ELR (cell line): ENCODE measurements at regions not wholly inside any gene's neighbourhood (a gene's known extent, or its start where the extent isn't known, plus 50 kb on each side); places are given as distances from the start of the nearest gene placed in this dataset.
A peak's percentile ranks its signal among the peaks of the same experiment; 100 is the strongest.
"Not testable (repeated sequence)": the region's sequence is repeated elsewhere in the genome, so short reads cannot be mapped to it uniquely, and the experiment has no call there.

Experiments used
- DNase-seq: peaks from one replicate; pipeline ENCODE4 v3.0.0-alpha.2; 2015; ENCODE audit warnings: low read depth

- no peak for DNase-seq
Observed at GRCh38 chr14:23694949-23695663, 58.9 kb downstream of the DHRS2 start.

GRCh38 chr14:23695664-23695999, 59.5 kb downstream of the DHRS2 start:
- no peak for DNase-seq

GRCh38 chr14:23696701-23697239, 60.6 kb downstream of the DHRS2 start:
- DNase-seq = no peak

- no peak for DNase-seq
Observed at GRCh38 chr14:23697680-23698079, 61.5 kb downstream of the DHRS2 start.

- DNase-seq = no peak
Observed at GRCh38 chr14:23702656-23703426, 66.7 kb downstream of the DHRS2 start.

- DNase-seq = peak; percentile 44
Observed at GRCh38 chr14:23704890-23705289, 68.7 kb downstream of the DHRS2 start.

GRCh38 chr14:23707415-23707814, 71.3 kb downstream of the DHRS2 start:
- no peak for DNase-seq

GRCh38 chr14:23708343-23708742, 72.2 kb downstream of the DHRS2 start:
- no peak for DNase-seq

- DNase-seq = no peak
Observed at GRCh38 chr14:23709923-23710322, 73.8 kb downstream of the DHRS2 start.

- DNase-seq = no peak
Observed at GRCh38 chr14:23712287-23712686, 76.1 kb downstream of the DHRS2 start.

GRCh38 chr14:23719225-23719985, 83.2 kb downstream of the DHRS2 start:
- no peak for DNase-seq

- no peak for DNase-seq
Observed at GRCh38 chr14:23722675-23723074, 86.5 kb downstream of the DHRS2 start.

GRCh38 chr14:23723911-23724310, 87.7 kb downstream of the DHRS2 start:
- no peak for DNase-seq

GRCh38 chr14:23725528-23725927, 89.4 kb downstream of the DHRS2 start:
- DNase-seq = no peak

GRCh38 chr14:23725980-23726710, 90.0 kb downstream of the DHRS2 start:
- DNase-seq = no peak

- DNase-seq = peak; percentile 71
Observed at GRCh38 chr14:23727566-23728335, 91.6 kb downstream of the DHRS2 start.

GRCh38 chr14:23728791-23729190, 92.6 kb downstream of the DHRS2 start:
- no peak for DNase-seq

- DNase-seq = no peak
Observed at GRCh38 chr14:23729720-23730387, 93.7 kb downstream of the DHRS2 start.

- no peak for DNase-seq
Observed at GRCh38 chr14:23735394-23735793, 99.2 kb downstream of the DHRS2 start.

- DNase-seq = not testable (repeated sequence)
Observed at GRCh38 chr14:23744368-23744767, 108.2 kb downstream of the DHRS2 start.

GRCh38 chr14:23750357-23750756, 114.2 kb downstream of the DHRS2 start:
- DNase-seq = no peak
